HG03108 (cell line): ENCODE measurements at regions not wholly inside any gene's neighbourhood (a gene's known extent, or its start where the extent isn't known, plus 50 kb on each side); places are given as distances from the start of the nearest gene placed in this dataset.
"Not testable (repeated sequence)": the region's sequence is repeated elsewhere in the genome, so short reads cannot be mapped to it uniquely, and the experiment has no call there.

Experiments used
- ATAC-seq: cut with Tn5 transposase; IDR thresholded peaks from one replicate; pipeline ENCODE4 v1.9.1; 2021; ENCODE audit warnings: moderate library complexity; ENCODE audit not compliant: unreplicated experiment

- ATAC-seq = no peak
These were observed 694.6 kb downstream of the DNAH5 start for GRCh38 chr5:13249854-13250253.

- ATAC-seq = no peak
These were observed 696.2 kb downstream of the DNAH5 start for GRCh38 chr5:13248253-13248652.

GRCh38 chr5:13246053-13246452 lies 698.4 kb downstream of the DNAH5 start:
- no peak for ATAC-seq

GRCh38 chr5:13244151-13244550 lies 700.3 kb downstream of the DNAH5 start:
- ATAC-seq = no peak

GRCh38 chr5:13227513-13227912 lies 717.0 kb downstream of the DNAH5 start:
- ATAC-seq = no peak

- no peak for ATAC-seq
These were observed 726.0 kb downstream of the DNAH5 start for GRCh38 chr5:13218518-13218917.

GRCh38 chr5:13217636-13218035 lies 726.9 kb downstream of the DNAH5 start:
- ATAC-seq = no peak

- ATAC-seq = no peak
These were observed 728.7 kb downstream of the DNAH5 start for GRCh38 chr5:13215806-13216205.

GRCh38 chr5:13215370-13215769 lies 729.1 kb downstream of the DNAH5 start:
- no peak for ATAC-seq

GRCh38 chr5:13214182-13214581 lies 730.3 kb downstream of the DNAH5 start:
- no peak for ATAC-seq

GRCh38 chr5:13212886-13213285 lies 731.6 kb downstream of the DNAH5 start:
- ATAC-seq = no peak

GRCh38 chr5:13211064-13211463 lies 733.4 kb downstream of the DNAH5 start:
- no peak for ATAC-seq

- ATAC-seq = no peak
These were observed 737.4 kb downstream of the DNAH5 start for GRCh38 chr5:13207112-13207511.

GRCh38 chr5:13201022-13201421 lies 743.5 kb downstream of the DNAH5 start:
- ATAC-seq = no peak

- ATAC-seq = not testable (repeated sequence)
These were observed 746.3 kb downstream of the DNAH5 start for GRCh38 chr5:13198226-13198625.

- ATAC-seq = no peak
These were observed 755.0 kb downstream of the DNAH5 start for GRCh38 chr5:13189532-13189931.

- ATAC-seq = no peak
These were observed 756.1 kb downstream of the DNAH5 start for GRCh38 chr5:13188371-13188770.

GRCh38 chr5:13187186-13187585 lies 757.3 kb downstream of the DNAH5 start:
- ATAC-seq = no peak

- no peak for ATAC-seq
These were observed 758.3 kb downstream of the DNAH5 start for GRCh38 chr5:13186177-13186576.

- ATAC-seq = no peak
These were observed 764.9 kb downstream of the DNAH5 start for GRCh38 chr5:13179407-13180087.

GRCh38 chr5:13143630-13144029 lies 800.9 kb downstream of the DNAH5 start:
- no peak for ATAC-seq

GRCh38 chr5:13143214-13143613 lies 801.3 kb downstream of the DNAH5 start:
- ATAC-seq = no peak

- no peak for ATAC-seq
These were observed 810.5 kb downstream of the DNAH5 start for GRCh38 chr5:13133951-13134350.
